Fibroblast of lung (primary cell): ENCODE measurements at regions not wholly inside any gene's neighbourhood (a gene's known extent, or its start where the extent isn't known, plus 50 kb on each side); places are given as distances from the start of the nearest gene placed in this dataset.

Source experiments
- CTCF ChIP-seq, 2 donors: IDR thresholded peaks in 1 of 2; conservative IDR thresholded peaks in 1 of 2; 1 replicate in 1 of 2; 2 replicates in 1 of 2; pipeline ENCODE4 v1.5.1; 2011 to 2012; ENCODE audit warnings: low read length in 2 of 2, control low read depth in 1 of 2, inconsistent platforms in 1 of 2, low read depth in 1 of 2, mild to moderate bottlenecking in 1 of 2
- EZH2 ChIP-seq: IDR thresholded peaks from 2 replicates; pipeline ENCODE4 v1.5.1; 2012; ENCODE audit warnings: low read length, control low read depth, mild to moderate bottlenecking; ENCODE audit errors: missing control alignments

- no peak for TF ChIP-seq CTCF (conservative IDR thresholded peaks at IDR 0.05 in 1 of 2, IDR thresholded peaks at IDR 0.05 in 1 of 2; ENCODE audit: low read depth in 1 of 2, low read length in 2 of 2)
- no peak for TF ChIP-seq EZH2
Observed at GRCh38 chr21:22552390-22552789, 1554.2 kb downstream of the NCAM2 start.
